Activated naive CD4-positive, alpha-beta T cell treated with anti-CD3 and anti-CD28 coated beads, Interleukin-2, amount 10 ng/mL, durations not matched to agents 7 days and 5 days (primary cell): ENCODE measurements at regions not wholly inside any gene's neighbourhood (a gene's known extent, or its start where the extent isn't known, plus 50 kb on each side); places are given as distances from the start of the nearest gene placed in this dataset.

Experiments used
- CTCF ChIA-PET: fragments of 350-600 bp; sonication (Branson Sonifier 250); formaldehyde crosslinking; loops from one replicate; lab custom pipeline; 2021; ENCODE audit warnings: antibody characterized with exemption; lab: Charles Lee
- DNase-seq: peaks from one replicate; pipeline ENCODE4 v3.0.0-alpha.2; 2020
- H3K27ac Mint-ChIP-seq: one replicate; pipeline ENCODE4 v1.8.0; 2021; ENCODE audit warnings: mild to moderate bottlenecking, moderate library complexity, mixed read lengths
- H3K27me3 Mint-ChIP-seq: one replicate; pipeline ENCODE4 v1.8.0; 2021; ENCODE audit warnings: mild to moderate bottlenecking, mixed read lengths
- H3K36me3 Mint-ChIP-seq: one replicate; pipeline ENCODE4 v1.8.0; 2021; ENCODE audit warnings: mixed read lengths
- H3K4me1 Mint-ChIP-seq: one replicate; pipeline ENCODE4 v1.8.0; 2021; ENCODE audit warnings: mixed read lengths
- H3K4me3 Mint-ChIP-seq: one replicate; pipeline ENCODE4 v1.8.0; 2021; ENCODE audit warnings: mild to moderate bottlenecking, moderate library complexity, mixed read lengths
- H3K9me3 Mint-ChIP-seq: one replicate; pipeline ENCODE4 v1.8.0; 2021; ENCODE audit warnings: mixed read lengths

DNA sequence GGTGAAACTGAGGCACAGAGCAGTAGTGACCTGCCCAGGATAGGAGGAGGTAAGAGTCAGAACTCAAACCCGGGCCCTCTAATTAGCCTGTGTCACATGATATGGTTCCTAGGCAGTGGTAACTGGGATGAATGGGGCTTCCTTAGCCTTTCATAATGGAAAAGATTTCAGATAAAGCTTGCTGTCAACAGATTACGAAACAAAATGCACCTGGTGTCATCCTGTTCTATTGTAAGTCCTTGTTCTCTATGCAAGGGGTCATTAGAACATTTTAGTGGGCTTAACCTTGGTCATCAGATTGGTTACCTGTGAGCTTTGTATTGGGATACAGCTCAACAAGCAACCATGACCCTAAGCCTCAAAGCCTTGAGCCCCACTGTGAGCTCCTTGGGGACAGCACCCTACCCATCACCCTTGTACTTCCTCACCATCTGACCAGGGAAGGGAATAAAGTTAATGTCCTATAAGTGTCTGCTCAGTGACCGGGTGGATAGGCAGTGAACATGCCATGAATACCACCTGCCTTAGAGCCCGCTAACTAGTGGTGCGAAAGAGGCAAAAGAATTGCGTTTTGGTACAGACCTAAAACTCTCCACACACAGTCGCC is 70.3 kb upstream of the RMDN2 start:
- H3K27me3 Mint-ChIP-seq, result peaks cover 39% of the 10 kb centered on the region
- no peaks in the 10 kb centered on the region for H3K36me3 Mint-ChIP-seq
- CTCF ChIA-PET, result interaction anchor here (1.6 to 2.8 kb wide), 2 partner anchors 22 kb away, joined by 5 to 14 read pairs; no protein-coding TSS in a partner anchor
- no peak overlapping the region for H3K27ac Mint-ChIP-seq
- no peaks in the 10 kb centered on the region for H3K9me3 Mint-ChIP-seq
- H3K4me1 Mint-ChIP-seq, result peaks cover 29% of the 10 kb centered on the region
- DNase-seq, result no peak
- no peak overlapping the region for H3K4me3 Mint-ChIP-seq

DNA sequence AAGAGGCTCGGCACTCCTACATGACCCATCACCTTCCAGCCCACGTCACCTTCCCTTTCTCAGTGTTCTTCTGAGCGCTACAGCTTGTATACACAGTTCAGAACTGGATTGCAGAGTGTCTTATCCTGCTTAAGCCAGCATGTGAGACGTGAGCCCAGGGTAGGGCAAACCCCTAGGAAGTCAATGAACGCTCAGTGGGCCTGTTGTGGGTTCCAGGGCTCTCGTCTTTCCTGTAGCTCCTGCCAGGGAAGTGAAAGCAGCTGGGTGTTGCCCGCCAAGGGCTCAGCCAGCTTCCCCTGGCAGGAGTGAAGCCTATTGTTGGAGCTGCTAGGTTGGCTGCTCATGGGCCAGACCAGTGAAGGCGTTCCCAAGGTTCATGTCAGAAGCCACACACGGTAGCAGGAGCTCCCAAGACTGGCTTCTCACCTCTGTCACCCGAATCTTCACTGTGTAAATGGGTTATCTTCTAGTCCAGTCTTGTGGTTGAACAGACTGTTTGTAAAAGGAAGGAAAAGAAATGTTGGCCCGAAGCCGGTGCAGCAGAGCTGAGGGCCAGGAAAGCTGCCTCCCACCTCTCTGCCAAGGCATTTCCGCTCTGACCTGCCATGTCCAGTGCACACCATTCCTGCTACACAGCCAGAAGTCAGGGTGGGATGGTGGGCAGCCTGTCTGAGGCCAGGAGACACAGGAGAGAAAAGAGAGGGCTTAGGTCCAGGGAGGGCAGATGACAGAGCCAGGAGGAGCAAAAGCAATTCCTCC is 69.6 kb upstream of the RMDN2 start:
- peaks cover 43% of the 10 kb centered on the region for H3K27me3 Mint-ChIP-seq
- CTCF ChIA-PET, result interaction anchor here (1.6 to 2.8 kb wide), 2 partner anchors 22 to 23 kb away, joined by 5 to 14 read pairs; no protein-coding TSS in a partner anchor
- H3K4me3 Mint-ChIP-seq, result no peak overlapping the region
- no peaks in the 10 kb centered on the region for H3K9me3 Mint-ChIP-seq
- no peaks in the 10 kb centered on the region for H3K36me3 Mint-ChIP-seq
- DNase-seq, result no peak
- peaks cover 22% of the 10 kb centered on the region for H3K4me1 Mint-ChIP-seq
- no peak overlapping the region for H3K27ac Mint-ChIP-seq

DNA sequence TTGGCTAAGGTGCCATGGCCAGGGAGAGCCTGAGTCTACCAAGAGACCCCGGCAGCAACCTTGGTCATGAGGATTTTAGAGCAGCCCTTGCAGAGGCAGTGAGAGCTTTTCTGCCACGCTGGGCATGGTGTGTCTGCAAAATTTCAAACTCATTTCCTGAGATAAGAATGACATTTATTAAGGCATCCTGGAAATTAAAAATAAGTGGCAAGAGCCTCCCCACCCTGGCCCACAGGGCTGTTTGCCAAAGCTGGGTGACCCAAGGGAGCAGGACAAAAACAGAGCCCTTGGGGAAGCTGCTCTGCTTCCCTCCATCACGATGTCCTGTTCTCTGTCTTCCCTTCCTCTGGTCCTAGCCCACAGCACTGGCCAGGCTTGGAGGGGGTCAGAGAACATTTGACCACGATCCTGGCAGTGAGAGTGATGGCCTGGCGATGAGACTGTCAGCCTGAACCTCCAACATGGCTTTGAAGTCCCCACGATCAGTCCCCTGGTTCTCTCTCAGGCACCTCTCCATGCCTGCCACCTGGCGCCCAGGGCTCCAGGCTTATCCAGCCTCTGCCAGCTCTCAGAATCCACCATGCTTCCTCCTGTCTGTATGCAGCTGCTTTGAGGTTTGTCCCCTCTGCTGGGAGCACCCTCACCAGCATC is 68.9 kb upstream of the RMDN2 start:
- no peaks in the 10 kb centered on the region for H3K36me3 Mint-ChIP-seq
- no peak for DNase-seq
- no peak overlapping the region for H3K4me3 Mint-ChIP-seq
- CTCF ChIA-PET, result no interaction called here
- H3K27ac Mint-ChIP-seq, result no peak overlapping the region
- H3K9me3 Mint-ChIP-seq, result no peaks in the 10 kb centered on the region
- peaks cover 18% of the 10 kb centered on the region for H3K4me1 Mint-ChIP-seq
- peaks cover 44% of the 10 kb centered on the region for H3K27me3 Mint-ChIP-seq

DNA sequence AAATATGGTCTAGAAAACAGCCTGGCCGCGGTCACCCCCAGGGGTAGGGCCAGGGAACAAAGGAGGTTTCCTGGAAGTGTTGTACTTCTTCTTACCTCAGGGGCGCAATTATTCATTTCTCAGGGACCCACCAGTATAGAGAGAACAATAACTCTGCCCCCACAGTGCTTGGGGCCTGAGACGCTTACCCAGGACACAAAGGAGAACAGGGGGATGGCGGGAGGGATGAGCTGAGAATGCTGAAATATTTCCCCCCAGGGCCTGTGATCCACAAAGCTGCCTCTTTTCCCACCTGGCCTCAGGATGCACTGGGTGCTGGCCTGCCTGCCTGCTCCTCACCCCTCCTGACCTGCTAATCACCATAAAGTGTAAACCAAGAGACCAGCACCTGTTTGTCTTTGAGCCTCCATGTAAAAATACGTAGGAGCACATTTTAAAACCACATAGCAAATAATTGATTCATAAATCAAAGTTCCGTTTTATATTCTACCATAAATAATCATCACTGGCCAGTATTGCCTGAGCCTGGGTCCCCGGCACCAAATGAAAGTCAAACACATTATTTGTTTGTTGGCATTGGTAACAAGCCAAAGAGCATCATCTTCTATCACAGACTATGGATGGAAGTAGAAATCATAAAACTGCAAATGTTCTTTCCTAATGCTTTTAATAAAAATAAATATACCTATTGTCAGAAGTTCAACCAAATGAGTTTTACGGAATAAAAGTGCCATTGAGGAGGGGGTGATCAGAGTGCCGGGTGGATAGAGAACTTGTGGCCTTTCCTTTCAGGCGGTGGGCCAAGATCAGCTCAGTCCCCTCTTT is 67.3 kb upstream of the RMDN2 start:
- Mint-ChIP-seq H3K4me1 (peaks cover 5% of the 10 kb centered on the region), H3K9me3 (no peaks in the 10 kb centered on the region), H3K27me3 (peaks cover 57% of the 10 kb centered on the region), H3K36me3 (no peaks in the 10 kb centered on the region), H3K27ac (no peak overlapping the region), H3K4me3 (no peak overlapping the region)
- DNase-seq, result no peak
- CTCF ChIA-PET, result interaction anchor here (1.2 kb wide), 1 partner anchor 20 kb away, joined by 3 read pairs; no protein-coding TSS in a partner anchor

DNA sequence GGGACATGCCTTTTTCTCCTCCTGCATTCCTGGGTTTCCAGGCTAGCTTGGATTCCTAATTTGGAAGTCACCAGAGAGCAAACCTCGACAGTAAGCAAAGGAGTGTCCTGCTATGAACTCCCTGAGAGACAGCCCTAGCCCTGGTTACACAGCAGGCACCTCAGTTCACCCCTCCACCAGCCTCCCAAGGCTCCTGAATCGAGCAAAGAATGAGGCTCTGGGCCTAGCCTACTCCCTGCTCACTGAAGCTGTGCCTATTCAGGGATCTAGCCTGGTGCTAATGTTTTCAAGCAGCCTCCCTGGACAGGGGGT is 66.7 kb upstream of the RMDN2 start:
- peaks cover 5% of the 10 kb centered on the region for H3K4me1 Mint-ChIP-seq
- H3K9me3 Mint-ChIP-seq, result no peaks in the 10 kb centered on the region
- peaks cover 63% of the 10 kb centered on the region for H3K27me3 Mint-ChIP-seq
- no peaks in the 10 kb centered on the region for H3K36me3 Mint-ChIP-seq
- H3K27ac Mint-ChIP-seq, result no peak overlapping the region
- CTCF ChIA-PET, result no interaction called here
- no peak for DNase-seq
- H3K4me3 Mint-ChIP-seq, result no peak overlapping the region

DNA sequence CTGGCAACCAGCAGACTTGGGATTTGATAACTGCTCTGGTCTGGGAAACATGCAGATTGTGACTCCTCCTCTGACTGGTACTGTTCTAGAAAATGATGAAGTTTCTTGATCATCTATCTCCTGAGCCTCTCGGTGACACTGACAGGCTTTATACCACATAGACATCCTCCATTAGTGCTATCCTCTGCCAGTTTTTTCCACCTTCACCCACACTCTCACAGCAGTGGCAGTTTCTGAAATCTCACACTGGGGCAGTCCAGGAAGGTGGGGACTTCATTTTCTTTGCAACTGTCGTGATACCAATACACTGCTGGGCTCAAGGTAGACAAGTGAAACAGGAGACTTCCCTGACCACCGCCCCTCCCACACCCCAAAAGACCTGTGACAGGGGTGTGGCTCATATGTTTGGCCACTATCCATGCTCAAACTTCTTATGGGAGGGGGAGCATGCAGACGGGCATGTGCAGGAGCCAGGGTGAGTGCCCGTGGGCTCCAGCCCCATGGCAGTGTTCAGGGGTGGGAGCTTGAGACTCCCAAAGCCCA is 66.3 kb upstream of the RMDN2 start:
- H3K27me3 Mint-ChIP-seq, result peaks cover 68% of the 10 kb centered on the region
- DNase-seq, result no peak
- CTCF ChIA-PET, result no interaction called here
- H3K9me3 Mint-ChIP-seq, result no peaks in the 10 kb centered on the region
- no peak overlapping the region for H3K4me3 Mint-ChIP-seq
- H3K36me3 Mint-ChIP-seq, result no peaks in the 10 kb centered on the region
- H3K4me1 Mint-ChIP-seq, result peaks cover 2% of the 10 kb centered on the region
- H3K27ac Mint-ChIP-seq, result no peak overlapping the region

DNA sequence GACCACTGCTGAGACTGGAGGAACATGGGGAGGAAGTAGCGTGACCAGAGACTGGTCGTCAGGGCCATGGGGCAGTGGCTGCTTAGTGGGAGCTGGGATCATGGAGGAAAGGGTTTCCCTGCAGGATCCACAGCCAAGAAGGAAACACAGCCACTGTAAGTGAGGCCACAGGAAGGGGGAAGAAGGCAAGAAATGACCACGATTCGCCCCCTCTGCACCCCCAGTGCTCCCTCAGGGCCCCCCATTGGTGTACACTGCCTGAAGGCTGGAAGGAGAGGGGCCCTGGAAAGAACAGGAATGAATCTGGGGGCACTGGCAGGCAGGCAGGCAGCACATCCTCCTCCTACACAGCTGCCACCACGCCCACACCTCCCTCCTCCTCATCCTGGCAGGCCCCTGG is 62.5 kb upstream of the RMDN2 start:
- no peaks in the 10 kb centered on the region for H3K4me1 Mint-ChIP-seq
- H3K27me3 Mint-ChIP-seq, result peaks cover 55% of the 10 kb centered on the region
- H3K4me3 Mint-ChIP-seq, result no peak overlapping the region
- CTCF ChIA-PET, result interaction anchor here (1.1 kb wide), 1 partner anchor 15 kb away, joined by 3 read pairs; no protein-coding TSS in a partner anchor
- H3K27ac Mint-ChIP-seq, result no peak overlapping the region
- DNase-seq, result no peak
- no peaks in the 10 kb centered on the region for H3K36me3 Mint-ChIP-seq
- no peaks in the 10 kb centered on the region for H3K9me3 Mint-ChIP-seq

DNA sequence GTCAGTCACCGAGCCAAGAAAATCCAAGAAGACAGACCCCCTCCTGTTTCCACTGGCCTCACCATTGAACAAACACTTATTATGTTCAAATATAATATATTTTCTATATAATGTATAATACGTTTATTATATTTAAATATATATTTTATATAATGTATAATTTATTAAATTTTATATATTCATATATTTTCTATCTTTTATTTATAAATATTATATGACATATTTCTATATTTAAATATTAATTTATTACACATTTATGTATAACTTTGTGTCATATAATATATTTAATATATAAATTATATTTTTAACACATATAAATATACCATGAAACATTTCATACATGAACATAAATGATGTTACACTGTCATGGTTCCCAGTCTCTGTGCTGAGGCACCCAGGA is 60.9 kb upstream of the RMDN2 start:
- CTCF ChIA-PET, result no interaction called here
- no peak for DNase-seq
- Mint-ChIP-seq H3K4me3 (no peak overlapping the region), H3K9me3 (no peaks in the 10 kb centered on the region), H3K4me1 (no peaks in the 10 kb centered on the region), H3K36me3 (no peaks in the 10 kb centered on the region), H3K27ac (no peak overlapping the region), H3K27me3 (peaks cover 46% of the 10 kb centered on the region)

DNA sequence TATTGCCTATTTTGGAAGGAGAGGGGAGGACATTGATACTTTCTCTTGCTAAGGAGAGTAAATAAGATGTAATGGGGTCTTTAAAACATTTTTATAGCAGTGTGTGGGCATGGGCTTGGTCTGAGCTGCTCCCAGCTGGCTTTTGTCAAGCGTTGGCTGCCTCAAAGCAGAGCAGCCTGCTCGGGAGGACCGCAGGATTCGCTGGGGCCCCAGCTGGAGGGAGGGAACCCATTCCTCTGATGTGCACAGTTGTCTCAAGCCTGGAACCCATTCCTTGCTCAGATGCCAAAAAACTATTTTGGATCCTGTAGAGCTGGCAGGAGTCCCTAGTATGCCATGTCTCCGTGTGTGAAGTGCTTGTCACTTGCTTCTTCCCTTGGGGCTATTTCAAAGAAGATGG is 59.4 kb upstream of the RMDN2 start:
- Mint-ChIP-seq H3K36me3 (no peaks in the 10 kb centered on the region), H3K27me3 (peaks cover 38% of the 10 kb centered on the region), H3K27ac (no peak overlapping the region), H3K4me1 (no peaks in the 10 kb centered on the region), H3K4me3 (no peak overlapping the region), H3K9me3 (no peaks in the 10 kb centered on the region)
- CTCF ChIA-PET, result interaction anchor here (1.2 to 1.4 kb wide), 2 partner anchors 9 to 12 kb away, joined by 3 to 5 read pairs; no protein-coding TSS in a partner anchor
- no peak for DNase-seq

DNA sequence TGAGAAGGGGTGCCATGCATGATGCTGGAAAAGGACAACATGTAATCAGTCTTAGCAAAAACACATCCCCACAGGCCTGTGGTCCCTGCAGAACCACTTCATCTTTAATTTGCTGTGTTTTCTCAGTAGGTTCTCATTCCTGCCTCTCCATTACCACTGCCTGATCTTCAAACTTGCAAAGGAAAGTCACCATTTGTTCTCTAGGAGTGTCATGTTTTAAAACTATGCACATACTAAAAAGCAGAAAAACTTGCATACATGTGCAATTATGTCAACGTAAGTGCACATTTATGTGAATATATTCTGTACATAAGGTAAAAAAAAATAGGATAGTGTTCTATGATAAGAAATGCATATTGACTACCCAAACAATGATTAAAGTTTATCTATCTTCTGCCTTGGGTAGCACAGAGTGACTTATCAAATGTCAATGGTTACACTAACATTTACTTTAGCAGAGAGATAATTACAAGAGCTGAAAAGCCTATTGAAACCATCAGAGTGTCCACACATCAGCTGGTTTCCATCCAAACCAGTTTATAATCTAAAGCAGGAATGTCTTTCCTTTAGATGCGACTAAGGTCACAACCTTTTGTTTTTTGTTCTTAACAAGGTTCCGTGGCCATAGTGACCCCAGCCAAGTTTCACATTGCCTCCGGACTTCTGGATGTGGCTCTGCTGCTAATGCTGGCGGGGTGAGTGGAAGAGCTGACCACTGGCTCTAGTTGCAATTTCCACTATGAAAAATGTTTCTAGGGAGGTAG is 58.7 kb upstream of the RMDN2 start:
- CTCF ChIA-PET, result interaction anchor here (1.0 to 1.4 kb wide), 2 partner anchors 11 kb away, joined by 4 to 5 read pairs; no protein-coding TSS in a partner anchor
- Mint-ChIP-seq H3K27ac (no peak overlapping the region), H3K36me3 (no peaks in the 10 kb centered on the region), H3K4me3 (no peak overlapping the region), H3K4me1 (peaks cover 3% of the 10 kb centered on the region), H3K9me3 (no peaks in the 10 kb centered on the region), H3K27me3 (peaks cover 37% of the 10 kb centered on the region)
- no peak for DNase-seq

DNA sequence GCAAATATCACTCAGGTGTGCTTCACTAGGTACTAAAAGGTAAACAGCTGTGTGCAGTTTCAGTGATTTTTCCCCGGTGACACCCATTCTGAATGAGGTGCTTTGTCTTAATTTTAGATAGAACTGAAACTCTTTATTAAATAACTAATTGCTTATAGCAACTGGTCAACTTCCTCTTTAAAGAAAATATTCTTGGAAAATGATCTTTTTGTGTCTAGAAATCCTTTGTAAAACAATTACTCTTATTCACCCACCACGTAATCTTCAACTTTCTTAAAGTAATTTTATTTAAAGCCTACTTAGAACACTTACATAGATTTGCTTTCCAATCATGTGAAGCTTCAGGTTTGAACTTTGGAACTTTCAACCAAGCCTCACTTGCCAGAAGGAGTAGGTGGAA is 57.9 kb upstream of the RMDN2 start:
- Mint-ChIP-seq H3K27ac (no peak overlapping the region), H3K4me1 (peaks cover 11% of the 10 kb centered on the region), H3K4me3 (no peak overlapping the region), H3K36me3 (no peaks in the 10 kb centered on the region), H3K9me3 (no peaks in the 10 kb centered on the region), H3K27me3 (peaks cover 29% of the 10 kb centered on the region)
- CTCF ChIA-PET, result interaction anchor here (1.0 kb wide), 2 partner anchors 10 to 543 kb away, joined by 3 to 4 read pairs; no protein-coding TSS in a partner anchor
- DNase-seq, result no peak

DNA sequence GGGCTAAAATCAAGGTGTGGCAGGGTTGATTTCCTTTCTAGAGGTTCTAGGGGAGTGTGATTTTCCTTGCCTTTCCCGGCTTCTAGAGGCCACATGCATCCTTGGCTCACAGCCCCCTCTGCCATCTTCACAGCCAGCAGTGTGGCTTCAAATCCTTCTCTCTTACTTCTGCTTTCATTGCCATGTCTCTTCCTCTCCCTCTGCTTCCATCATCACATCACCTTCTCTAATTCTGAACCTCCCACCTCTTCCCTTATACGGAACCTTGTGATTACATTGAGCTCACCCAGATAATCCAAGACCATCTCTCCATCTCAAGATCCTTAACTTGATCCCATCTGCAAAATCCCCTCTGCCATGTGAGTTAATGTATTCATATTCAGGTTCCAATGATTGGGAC is 56.2 kb upstream of the RMDN2 start:
- CTCF ChIA-PET, result interaction anchor here (1.3 kb wide), 1 partner anchor 472 kb away, joined by 5 read pairs; no protein-coding TSS in a partner anchor
- no peaks in the 10 kb centered on the region for H3K9me3 Mint-ChIP-seq
- H3K27ac Mint-ChIP-seq, result no peak overlapping the region
- no peak for DNase-seq
- H3K4me1 Mint-ChIP-seq, result peaks cover 16% of the 10 kb centered on the region
- no peaks in the 10 kb centered on the region for H3K36me3 Mint-ChIP-seq
- peaks cover 14% of the 10 kb centered on the region for H3K27me3 Mint-ChIP-seq
- no peak overlapping the region for H3K4me3 Mint-ChIP-seq

DNA sequence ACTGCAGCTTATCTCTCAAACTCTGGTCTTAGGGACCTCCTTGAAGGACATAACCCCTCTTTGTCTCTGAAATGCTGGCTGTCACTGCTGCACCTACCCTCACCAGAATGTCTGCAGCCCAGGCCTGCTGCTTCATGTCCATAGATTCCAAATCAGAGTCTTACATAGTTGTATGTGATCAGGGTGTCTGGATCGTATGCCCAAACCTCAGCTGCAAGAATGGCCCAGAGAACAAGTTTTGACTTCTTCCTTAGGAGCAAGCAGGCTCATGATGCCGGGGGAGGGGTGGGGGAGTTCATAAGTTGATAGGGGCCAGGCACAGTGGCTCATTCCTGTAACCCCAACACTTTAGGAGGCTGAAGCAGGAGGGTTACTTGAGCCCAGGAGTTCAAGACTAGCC is 55.8 kb upstream of the RMDN2 start:
- peaks cover 13% of the 10 kb centered on the region for H3K27me3 Mint-ChIP-seq
- CTCF ChIA-PET, result interaction anchor here (1.3 kb wide), 1 partner anchor 473 kb away, joined by 5 read pairs; no protein-coding TSS in a partner anchor
- DNase-seq, result no peak
- no peaks in the 10 kb centered on the region for H3K36me3 Mint-ChIP-seq
- H3K4me3 Mint-ChIP-seq, result no peak overlapping the region
- H3K27ac Mint-ChIP-seq, result no peak overlapping the region
- no peaks in the 10 kb centered on the region for H3K9me3 Mint-ChIP-seq
- H3K4me1 Mint-ChIP-seq, result peaks cover 16% of the 10 kb centered on the region
